Nucleus accumbens (tissue), 56 donors: ENCODE measurements at regions not wholly inside any gene's neighbourhood (a gene's known extent, or its start where the extent isn't known, plus 50 kb on each side); places are given as distances from the start of the nearest gene placed in this dataset.
A peak's percentile ranks its signal among the peaks of the same experiment; 100 is the strongest.

Experiments used
- DNase-seq, 56 donors: peaks; one replicate each; lab custom pipeline; 2025; lab: John Stamatoyannopoulos, UW

- no peak for DNase-seq
These were observed 1237.8 kb downstream of the NCAM2 start for GRCh38 chr21:22235866-22236590.

DNA sequence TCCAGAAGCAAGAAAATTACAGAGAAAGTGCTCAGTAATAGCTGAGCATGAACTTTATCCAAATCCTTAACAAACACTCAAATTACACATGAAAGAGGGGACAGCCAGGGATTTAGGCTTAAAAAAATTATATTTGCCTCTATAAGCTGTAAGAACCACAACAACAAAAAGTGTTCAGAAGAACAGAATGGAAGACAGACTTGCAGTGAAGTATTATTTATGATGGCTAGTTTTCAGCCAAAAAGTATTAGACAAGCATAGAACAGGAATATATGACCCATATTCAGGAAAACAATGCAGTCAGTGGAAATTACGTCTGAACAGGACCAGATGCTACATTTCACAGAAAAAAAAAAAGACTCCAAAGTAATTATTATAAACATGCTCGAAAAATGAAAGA is 1246.3 kb downstream of the NCAM2 start:
- DNase-seq = no peak

DNA sequence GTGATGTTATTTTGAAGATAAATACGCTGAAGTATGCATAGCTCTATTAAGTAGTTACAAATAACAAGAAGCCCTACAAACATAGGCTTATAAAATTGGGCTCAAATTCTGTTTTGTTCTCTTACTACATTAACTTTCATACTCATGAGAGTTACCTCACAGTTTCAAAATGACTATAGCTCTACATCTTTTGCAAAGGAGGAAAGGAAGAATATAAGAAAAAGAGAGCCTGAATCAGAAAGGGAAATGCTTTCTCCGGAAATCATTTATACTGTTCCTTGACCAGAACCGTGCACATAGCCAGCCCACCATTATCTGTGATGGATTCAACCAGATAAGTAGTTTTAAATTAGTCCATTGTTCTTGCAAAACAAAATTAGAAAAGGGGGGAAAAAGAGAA is 1252.1 kb downstream of the NCAM2 start:
- DNase-seq = no peak

GRCh38 chr21:22253761-22254160 is 1255.6 kb downstream of the NCAM2 start:
- no peak for DNase-seq

DNA sequence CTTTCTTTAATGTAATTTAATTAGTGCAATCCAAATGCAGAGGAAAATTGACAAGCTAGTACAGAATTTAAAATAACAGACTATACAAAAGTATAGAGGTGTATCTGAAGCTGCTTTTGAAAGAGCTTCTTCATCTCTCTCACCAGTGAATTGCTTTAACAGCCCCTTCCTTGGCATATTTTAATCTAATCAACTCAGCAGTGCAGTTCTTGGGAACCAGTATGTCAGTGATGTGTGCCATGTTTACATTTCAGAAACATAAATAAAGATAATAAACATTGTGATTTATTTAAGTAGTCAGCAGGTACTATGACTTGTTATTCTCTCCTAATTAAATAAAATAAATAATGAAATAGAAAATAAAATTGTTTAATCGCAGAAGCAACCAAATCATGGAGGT is 1260.6 kb downstream of the NCAM2 start:
- no peak for DNase-seq

GRCh38 chr21:22260274-22260673 is 1262.1 kb downstream of the NCAM2 start:
- DNase-seq = no peak

- DNase-seq = no peak
These were observed 1265.7 kb downstream of the NCAM2 start for GRCh38 chr21:22263890-22264289.

GRCh38 chr21:22277341-22277740 is 1279.1 kb downstream of the NCAM2 start:
- DNase-seq = no peak

- no peak for DNase-seq
These were observed 1280.2 kb downstream of the NCAM2 start for GRCh38 chr21:22278366-22278765.

DNA sequence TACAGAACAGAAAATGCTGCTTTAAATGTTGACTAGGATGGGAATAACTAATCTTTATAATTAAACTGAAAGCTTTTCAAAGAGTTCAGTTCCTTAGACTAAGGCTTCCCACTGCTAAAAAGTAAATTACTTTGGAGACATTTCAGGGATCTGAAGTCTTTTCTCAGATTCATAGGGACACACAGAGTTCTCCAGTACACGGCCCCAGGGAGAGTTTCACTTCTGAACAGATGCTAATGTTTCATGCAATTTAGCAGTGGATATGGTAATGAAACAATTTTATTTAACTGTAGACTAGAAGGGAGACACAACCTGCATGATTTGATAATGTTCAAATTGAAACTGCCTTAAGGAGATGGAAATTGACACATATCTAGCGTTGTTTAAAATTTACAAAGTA is 1282.6 kb downstream of the NCAM2 start:
- DNase-seq = no peak

DNA sequence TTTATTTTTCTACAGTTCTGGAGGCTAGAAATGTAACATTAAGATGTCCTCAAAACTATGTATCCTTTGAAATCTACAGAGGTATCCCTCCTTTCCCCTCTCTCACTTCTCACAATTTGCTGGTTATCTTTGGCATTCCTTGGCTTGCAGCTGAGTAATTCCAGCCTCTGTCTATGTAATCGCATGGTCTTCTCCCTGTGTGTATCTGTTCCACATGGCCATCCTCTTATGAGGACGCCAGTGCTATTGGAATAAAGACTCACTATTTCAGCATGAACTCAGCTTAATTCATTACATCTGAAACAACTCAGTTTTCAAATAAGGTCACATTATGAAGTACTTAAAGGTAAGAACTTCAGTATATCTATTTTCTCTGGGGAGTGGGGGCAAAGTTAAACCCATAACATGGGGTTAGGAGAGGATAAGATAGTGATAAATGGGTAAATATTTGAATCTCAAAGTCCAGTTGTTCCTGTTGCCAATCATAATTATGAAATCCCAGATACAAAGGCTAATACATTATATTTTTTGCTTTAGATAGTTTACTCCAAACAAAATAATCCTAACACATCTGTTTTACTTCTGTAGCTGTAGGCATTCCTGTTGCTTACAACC is 1290.8 kb downstream of the NCAM2 start:
- no peak for DNase-seq

GRCh38 chr21:22292144-22292543 is 1293.9 kb downstream of the NCAM2 start:
- no peak for DNase-seq

GRCh38 chr21:22297575-22297974 is 1299.4 kb downstream of the NCAM2 start:
- DNase-seq = no peak

GRCh38 chr21:22311741-22312462 is 1313.7 kb downstream of the NCAM2 start:
- no peak for DNase-seq

- DNase-seq = no peak
These were observed 1316.8 kb downstream of the NCAM2 start for GRCh38 chr21:22314963-22315362.

DNA sequence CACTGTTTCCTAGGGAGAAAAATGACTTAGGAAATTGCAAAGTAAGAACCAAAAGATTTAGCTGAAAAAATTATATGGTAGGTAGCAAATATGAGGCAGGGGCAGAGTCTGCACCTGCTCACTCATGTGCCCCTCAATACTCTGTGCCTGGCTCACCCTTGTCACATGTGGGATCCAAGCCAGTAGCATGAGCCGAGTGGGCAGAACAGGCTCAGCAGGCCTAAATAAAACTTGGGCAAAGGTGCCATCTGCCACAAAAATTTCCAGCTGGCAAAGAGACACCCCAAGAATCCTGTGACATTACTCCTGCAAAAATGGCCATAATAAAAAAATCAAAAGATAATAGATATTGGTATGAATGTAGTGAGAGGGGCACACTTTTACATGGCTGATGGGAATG is 1321.2 kb downstream of the NCAM2 start:
- DNase-seq = no peak

DNA sequence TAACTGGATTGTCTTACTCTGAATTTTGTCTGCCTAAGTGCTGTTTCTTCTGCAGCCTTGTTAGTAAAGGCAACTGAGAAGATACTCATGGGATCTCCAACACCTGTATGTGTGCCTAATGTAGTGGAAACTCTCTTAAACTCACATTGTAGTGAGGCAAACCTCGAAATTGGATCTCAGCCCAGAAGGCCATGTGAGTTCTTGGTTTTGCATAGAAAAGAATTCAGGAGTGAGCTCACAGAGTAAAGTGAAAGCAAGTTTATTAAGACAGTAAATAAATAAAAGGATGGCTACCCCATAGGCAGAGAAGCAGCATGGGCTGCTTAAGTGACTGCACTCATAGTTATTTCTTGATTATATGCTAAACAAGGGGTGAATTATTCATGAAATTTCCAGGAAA is 1344.7 kb downstream of the NCAM2 start:
- DNase-seq = peak in 1 of 56 donors; percentile 3

- DNase-seq = no peak
These were observed 1345.1 kb downstream of the NCAM2 start for GRCh38 chr21:22343303-22343702.

DNA sequence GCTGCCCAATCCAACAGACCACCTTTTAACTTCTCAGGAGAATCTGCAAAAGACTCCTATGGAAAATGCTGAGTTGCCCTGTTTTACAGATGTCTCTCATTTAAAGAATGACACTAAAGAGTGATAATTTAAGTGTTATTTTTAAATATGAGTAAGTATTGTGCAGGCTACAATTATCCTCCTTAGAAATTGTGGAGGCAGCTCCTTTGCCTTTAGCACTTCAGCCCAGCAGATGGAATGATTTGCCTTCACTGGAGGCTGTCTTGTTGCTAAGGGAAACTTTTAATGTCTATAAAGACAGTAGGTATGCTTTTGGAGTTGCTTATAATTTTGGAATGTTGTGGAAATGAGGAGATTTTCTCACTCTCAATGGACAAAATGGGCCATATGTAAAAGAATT is 1345.5 kb downstream of the NCAM2 start:
- DNase-seq = peak in 1 of 56 donors; percentile 4

DNA sequence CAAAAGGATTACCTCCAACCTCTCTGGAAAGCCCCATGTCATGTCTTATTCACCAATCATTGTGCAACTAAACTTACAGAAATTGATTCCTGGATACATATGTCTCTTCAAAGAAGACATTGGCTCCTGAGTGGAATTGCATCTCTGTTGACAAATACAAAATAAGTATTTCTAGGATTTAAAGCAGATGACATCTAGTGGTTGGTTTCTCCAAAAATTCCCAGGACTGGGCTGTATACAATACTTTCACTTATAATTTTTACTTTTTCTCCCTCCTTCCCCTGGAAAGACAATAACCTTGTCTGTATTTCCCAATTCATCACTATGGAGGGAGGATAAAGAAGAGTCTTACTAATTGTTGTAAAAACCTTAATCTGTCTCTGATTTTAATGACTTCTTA is 1347.4 kb downstream of the NCAM2 start:
- DNase-seq = no peak

DNA sequence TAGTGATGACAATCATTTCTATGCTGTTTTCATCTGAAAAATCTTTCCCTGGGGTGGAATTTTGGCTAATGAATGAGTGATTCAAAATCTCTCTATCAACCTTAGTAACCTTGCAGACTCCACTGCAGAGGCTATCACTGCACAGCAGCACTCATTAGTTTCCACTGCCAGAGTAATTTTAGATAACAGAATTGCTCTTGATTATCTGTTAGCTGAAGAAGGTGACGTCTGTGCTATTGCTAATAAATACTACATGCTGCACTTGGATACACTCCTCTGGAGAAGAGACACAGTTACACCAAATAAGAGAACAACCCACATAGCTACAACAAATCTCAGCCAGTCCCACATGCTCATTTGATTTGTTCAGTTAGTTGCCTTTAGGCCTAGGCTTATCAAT is 1348.4 kb downstream of the NCAM2 start:
- no peak for DNase-seq

GRCh38 chr21:22351076-22351475 is 1352.9 kb downstream of the NCAM2 start:
- DNase-seq = no peak
